GM12872 (cell line): ENCODE measurements at regions not wholly inside any gene's neighbourhood (a gene's known extent, or its start where the extent isn't known, plus 50 kb on each side); places are given as distances from the start of the nearest gene placed in this dataset.

Experiments
- CTCF ChIP-seq: IDR thresholded peaks from 3 replicates; pipeline ENCODE4 v1.5.1; 2011; ENCODE audit warnings: low read depth, mild to moderate bottlenecking, low read length, moderate library complexity; ENCODE audit not compliant: insufficient read depth

GRCh38 chr9:79975621-79976256 is 404.0 kb downstream of the TLE4 start:
- TF ChIP-seq CTCF: no peak

GRCh38 chr9:79974806-79975422 is 403.1 kb downstream of the TLE4 start:
- no peak for TF ChIP-seq CTCF

- TF ChIP-seq CTCF: no peak
Observed at GRCh38 chr9:79973627-79974026, 401.9 kb downstream of the TLE4 start.

- TF ChIP-seq CTCF: no peak
Observed at GRCh38 chr9:79970146-79970425, 398.3 kb downstream of the TLE4 start.

- no peak for TF ChIP-seq CTCF
Observed at GRCh38 chr9:79969393-79970145, 397.8 kb downstream of the TLE4 start.

GRCh38 chr9:79968533-79968932 is 396.8 kb downstream of the TLE4 start:
- TF ChIP-seq CTCF: no peak

GRCh38 chr9:79962836-79963235 is 391.1 kb downstream of the TLE4 start:
- TF ChIP-seq CTCF: no peak
